ENCODE measurements at regions not wholly inside any gene's neighbourhood (a gene's known extent, or its start where the extent isn't known, plus 50 kb on each side); places are given as distances from the start of the nearest gene placed in this dataset.
"Not testable (repeated sequence)": the region's sequence is repeated elsewhere in the genome, so short reads cannot be mapped to it uniquely, and the experiment has no call there.

DNA sequence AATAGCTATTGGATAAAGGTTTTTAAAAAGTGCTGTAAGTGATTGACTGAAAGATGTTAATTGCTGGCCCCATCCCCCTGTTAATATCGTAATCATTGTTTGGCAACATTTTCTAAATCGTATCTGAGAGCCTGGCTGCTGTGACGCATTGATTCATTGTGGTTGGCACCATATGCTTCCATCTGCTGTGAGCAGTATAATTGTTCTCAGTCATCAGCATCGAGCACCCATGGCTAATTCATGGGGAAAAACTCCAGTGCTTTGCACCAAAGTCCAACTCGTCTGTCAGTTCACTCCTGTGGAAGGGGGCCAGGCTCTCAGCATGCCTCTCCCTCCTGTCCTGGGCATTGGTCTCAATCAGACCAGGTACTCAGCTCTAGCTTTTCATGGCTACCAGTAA is 205.2 kb downstream of the STK31 start:
- Histone ChIP-seq H3K27me3 (ENCODE audit: low read depth) (no peaks in the 10 kb centered on the region), H3K36me3 (replicated peaks) (no peaks in the 10 kb centered on the region), H3K9me3 (no peaks in the 10 kb centered on the region), H3K4me1 (no peaks in the 10 kb centered on the region), H3K4me3 (no peak overlapping the region)
- in situ Hi-C loops (cut with MboI; ENCODE audit: low sequenced_read_pairs): no loop called here
- DNase-seq (ENCODE audit: low spot score in 2 of 2): no peak

DNA sequence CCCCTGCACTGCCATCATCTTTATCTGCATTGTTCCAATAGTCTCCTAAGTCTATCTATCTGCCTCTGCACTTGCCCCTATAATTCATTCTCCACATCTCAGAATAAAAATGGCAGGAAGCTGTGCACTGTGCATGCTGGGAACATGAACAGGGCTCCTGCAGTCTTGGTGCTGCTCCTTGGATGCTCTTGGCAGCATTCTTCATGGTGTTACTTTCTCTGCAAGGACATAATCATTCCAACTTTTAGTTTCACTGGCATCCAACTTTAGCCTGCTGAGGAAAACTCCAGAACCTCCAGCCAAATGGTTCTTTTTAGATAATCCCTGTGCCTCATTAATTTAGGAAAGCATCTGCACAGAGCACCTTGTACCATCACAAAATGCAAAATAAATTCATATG is 208.3 kb downstream of the STK31 start:
- no peak overlapping the region for H3K4me3 ChIP-seq
- in situ Hi-C loops (cut with MboI; ENCODE audit: low sequenced_read_pairs): no loop called here
- no peaks in the 10 kb centered on the region for H3K36me3 ChIP-seq (replicated peaks)
- no peaks in the 10 kb centered on the region; the same call in 1 of the 2 replicates for H3K4me1 ChIP-seq
- no peaks in the 10 kb centered on the region for H3K27me3 ChIP-seq (ENCODE audit: low read depth)
- H3K9me3 ChIP-seq: no peaks in the 10 kb centered on the region
- no peak for DNase-seq (ENCODE audit: low spot score in 2 of 2)

DNA sequence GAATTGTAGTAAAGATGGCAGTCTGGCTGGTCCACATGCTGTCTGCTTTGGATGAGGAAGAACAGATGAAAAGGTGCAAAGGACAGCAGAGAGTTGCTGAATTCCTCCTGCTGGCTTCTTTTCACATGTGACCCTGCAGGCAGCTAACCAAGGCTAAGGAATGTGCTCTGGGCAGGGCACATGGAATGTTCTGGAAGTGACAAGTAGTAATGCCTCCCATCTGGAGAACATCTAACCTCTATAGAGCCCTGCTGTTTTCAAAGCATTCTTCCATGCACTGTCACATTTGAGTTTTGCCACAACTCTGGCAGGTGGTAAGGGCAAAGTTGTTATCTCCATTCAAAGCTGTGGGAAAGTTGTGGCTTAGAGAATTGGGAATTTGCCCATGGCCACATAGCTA is 208.8 kb downstream of the STK31 start:
- Histone ChIP-seq H3K27me3 (ENCODE audit: low read depth) (no peaks in the 10 kb centered on the region), H3K4me3 (no peak overlapping the region), H3K36me3 (replicated peaks) (no peaks in the 10 kb centered on the region), H3K4me1 (no peaks in the 10 kb centered on the region; the same call in 1 of the 2 replicates), H3K9me3 (no peaks in the 10 kb centered on the region)
- no peak for DNase-seq (ENCODE audit: low spot score in 2 of 2)
- in situ Hi-C loops (cut with MboI; ENCODE audit: low sequenced_read_pairs): no loop called here

DNA sequence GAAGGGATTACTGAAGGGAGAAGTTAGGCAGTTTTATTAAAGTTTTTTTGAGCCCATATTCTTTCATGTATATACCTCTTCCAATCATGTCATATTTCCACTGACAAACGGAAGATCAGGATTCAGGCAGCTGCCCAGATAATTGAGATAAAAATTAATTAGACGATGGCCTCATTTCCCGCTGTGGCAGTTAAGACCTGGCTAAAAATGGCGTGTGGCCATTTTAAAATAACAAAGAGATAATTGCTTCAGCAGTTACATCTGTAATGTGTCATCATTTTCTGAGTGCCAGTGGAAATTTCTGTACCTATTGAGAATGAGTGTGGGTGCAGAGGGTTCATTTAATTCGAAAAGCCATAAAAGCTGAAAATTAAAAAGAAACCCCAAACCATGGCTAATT is 215.1 kb downstream of the STK31 start:
- Histone ChIP-seq H3K36me3 (replicated peaks) (no peaks in the 10 kb centered on the region), H3K4me1 (no peaks in the 10 kb centered on the region; the same call in 1 of the 2 replicates), H3K9me3 (no peaks in the 10 kb centered on the region), H3K27me3 (ENCODE audit: low read depth) (no peaks in the 10 kb centered on the region), H3K4me3 (no peak overlapping the region)
- in situ Hi-C loops (cut with MboI; ENCODE audit: low sequenced_read_pairs): no loop called here
- DNase-seq (ENCODE audit: low spot score in 2 of 2): no peak

DNA sequence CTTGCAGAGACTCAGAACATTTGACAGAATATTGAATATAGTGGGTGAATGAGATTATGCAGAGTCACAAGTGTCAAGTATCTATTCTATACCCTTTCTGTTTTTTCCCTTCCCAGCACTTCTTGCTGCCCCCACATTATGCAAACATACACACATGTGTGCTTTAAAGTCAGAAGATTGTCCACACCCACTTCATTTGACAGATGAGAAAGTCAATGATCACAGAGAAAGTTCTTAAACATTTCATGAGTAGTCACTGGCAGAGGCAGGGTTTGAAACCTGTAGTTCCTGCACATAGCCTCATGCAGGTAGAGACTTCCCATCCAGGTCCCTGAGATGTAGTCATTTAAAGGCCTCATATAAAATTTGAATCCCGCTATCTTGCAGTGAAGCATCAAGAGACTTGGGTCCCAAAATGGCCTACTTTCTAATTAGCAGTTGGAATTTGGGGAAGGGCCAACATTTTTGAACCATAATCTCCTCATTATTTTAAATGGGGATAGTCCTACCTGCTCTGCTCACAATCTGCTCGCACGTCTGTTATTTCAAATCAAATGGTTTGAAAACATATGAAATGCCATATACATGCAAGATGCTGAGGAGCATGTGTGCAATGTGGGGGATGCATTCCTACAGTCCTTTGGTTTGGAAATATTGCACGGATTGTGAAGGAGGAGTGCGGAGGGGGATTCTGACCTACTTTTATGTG is 217.8 kb downstream of the STK31 start:
- in situ Hi-C loops (cut with MboI; ENCODE audit: low sequenced_read_pairs): no loop called here
- Histone ChIP-seq H3K4me3 (no peak overlapping the region), H3K9me3 (no peaks in the 10 kb centered on the region), H3K27me3 (ENCODE audit: low read depth) (no peaks in the 10 kb centered on the region), H3K4me1 (no peaks in the 10 kb centered on the region; the same call in 1 of the 2 replicates), H3K36me3 (replicated peaks) (no peaks in the 10 kb centered on the region)
- DNase-seq (ENCODE audit: low spot score in 2 of 2): no peak

DNA sequence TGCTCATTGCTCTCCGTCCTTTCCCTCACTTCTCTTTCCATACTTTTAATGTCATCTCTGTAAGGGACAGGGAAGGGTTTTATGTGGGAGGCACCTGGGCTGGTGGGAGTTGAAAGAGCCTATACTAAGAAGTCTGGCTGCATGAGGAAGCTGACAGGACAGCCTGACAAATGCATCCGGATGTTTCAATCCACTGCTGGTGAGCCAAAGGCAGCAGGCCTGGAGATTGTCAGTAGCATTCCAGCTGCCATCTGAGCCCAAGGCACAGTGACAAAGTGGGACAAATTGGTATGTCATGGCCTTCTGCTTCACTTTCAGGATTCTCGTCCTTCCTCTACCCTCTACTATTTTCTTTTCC is 218.4 kb downstream of the STK31 start:
- H3K4me3 ChIP-seq: no peak overlapping the region
- no peaks in the 10 kb centered on the region for H3K9me3 ChIP-seq
- no peaks in the 10 kb centered on the region for H3K4me1 ChIP-seq
- in situ Hi-C loops (cut with MboI; ENCODE audit: low sequenced_read_pairs): no loop called here
- H3K36me3 ChIP-seq (replicated peaks): no peaks in the 10 kb centered on the region
- no peaks in the 10 kb centered on the region for H3K27me3 ChIP-seq (ENCODE audit: low read depth)
- no peak for DNase-seq (ENCODE audit: low spot score in 2 of 2)

- H3K4me1 ChIP-seq: no peaks in the 10 kb centered on the region
Measured at GRCh38 chr7:23930312-23930711, 220.3 kb downstream of the STK31 start.

GRCh38 chr7:23931633-23932032 is 221.6 kb downstream of the STK31 start:
- no peaks in the 10 kb centered on the region for H3K27me3 ChIP-seq (ENCODE audit: low read depth)
- H3K4me1 ChIP-seq: no peaks in the 10 kb centered on the region
- DNase-seq (ENCODE audit: low spot score in 2 of 2): no peak
- in situ Hi-C loops (cut with MboI; ENCODE audit: low sequenced_read_pairs): no loop called here
- H3K36me3 ChIP-seq (replicated peaks): no peaks in the 10 kb centered on the region
- H3K9me3 ChIP-seq: no peaks in the 10 kb centered on the region
- no peak overlapping the region for H3K4me3 ChIP-seq

More at GRCh38 chr7:23930312-23930711, 220.3 kb downstream of the STK31 start:
- Histone ChIP-seq H3K9me3 (no peaks in the 10 kb centered on the region), H3K27me3 (ENCODE audit: low read depth) (no peaks in the 10 kb centered on the region), H3K36me3 (replicated peaks) (no peaks in the 10 kb centered on the region), H3K4me3 (no peak overlapping the region)
- no peak for DNase-seq (ENCODE audit: low spot score in 2 of 2)
- in situ Hi-C loops (cut with MboI; ENCODE audit: low sequenced_read_pairs): no loop called here

- Histone ChIP-seq H3K27me3 (ENCODE audit: low read depth) (no peaks in the 10 kb centered on the region), H3K4me3 (no peak overlapping the region), H3K4me1 (no peaks in the 10 kb centered on the region), H3K36me3 (replicated peaks) (no peaks in the 10 kb centered on the region), H3K9me3 (no peaks in the 10 kb centered on the region)
- no peak for DNase-seq (ENCODE audit: low spot score in 2 of 2)
- in situ Hi-C loops (cut with MboI; ENCODE audit: low sequenced_read_pairs): no loop called here
Measured at GRCh38 chr7:23938215-23938614, 228.2 kb downstream of the STK31 start.

GRCh38 chr7:23938937-23939552 is 229.0 kb downstream of the STK31 start:
- no peaks in the 10 kb centered on the region for H3K4me1 ChIP-seq
- in situ Hi-C loops (cut with MboI; ENCODE audit: low sequenced_read_pairs): no loop called here
- DNase-seq (ENCODE audit: low spot score in 2 of 2): peak; percentile 17 to 59
- H3K36me3 ChIP-seq (replicated peaks): no peaks in the 10 kb centered on the region
- H3K27me3 ChIP-seq (ENCODE audit: low read depth): no peaks in the 10 kb centered on the region
- H3K9me3 ChIP-seq: no peaks in the 10 kb centered on the region
- H3K4me3 ChIP-seq: no peak overlapping the region

DNA sequence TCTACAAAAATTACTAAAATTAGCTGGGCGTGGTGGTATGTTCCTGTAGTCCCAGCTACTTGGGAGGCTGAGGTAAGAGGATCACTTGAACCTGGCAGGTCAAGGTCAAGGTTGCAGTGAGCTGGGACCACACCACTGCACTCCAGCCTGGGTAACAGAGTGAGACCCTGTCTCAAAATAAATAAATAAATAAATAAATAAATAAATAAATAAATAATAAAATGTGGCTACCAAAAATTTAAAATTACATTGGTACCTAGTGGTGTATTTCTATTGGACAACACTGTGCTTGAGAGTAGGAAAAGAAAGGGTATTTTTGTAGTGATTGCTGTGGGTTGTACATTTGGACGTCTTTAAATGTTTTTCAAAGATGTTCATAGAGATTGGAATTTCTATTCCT is 229.7 kb downstream of the STK31 start:
- H3K4me3 ChIP-seq; H3K9me3 ChIP-seq; in situ Hi-C loops (cut with MboI; ENCODE audit: low sequenced_read_pairs); H3K27me3 ChIP-seq (ENCODE audit: low read depth); DNase-seq (ENCODE audit: low spot score in 2 of 2); H3K4me1 ChIP-seq; H3K36me3 ChIP-seq (replicated peaks): not testable (repeated sequence)

GRCh38 chr7:23941551-23941950 is 231.5 kb downstream of the STK31 start:
- Histone ChIP-seq H3K9me3 (no peaks in the 10 kb centered on the region), H3K4me1 (no peaks in the 10 kb centered on the region), H3K36me3 (replicated peaks) (no peaks in the 10 kb centered on the region), H3K4me3 (no peak overlapping the region), H3K27me3 (ENCODE audit: low read depth) (no peaks in the 10 kb centered on the region)
- in situ Hi-C loops (cut with MboI; ENCODE audit: low sequenced_read_pairs): no loop called here
- no peak for DNase-seq (ENCODE audit: low spot score in 2 of 2)

DNA sequence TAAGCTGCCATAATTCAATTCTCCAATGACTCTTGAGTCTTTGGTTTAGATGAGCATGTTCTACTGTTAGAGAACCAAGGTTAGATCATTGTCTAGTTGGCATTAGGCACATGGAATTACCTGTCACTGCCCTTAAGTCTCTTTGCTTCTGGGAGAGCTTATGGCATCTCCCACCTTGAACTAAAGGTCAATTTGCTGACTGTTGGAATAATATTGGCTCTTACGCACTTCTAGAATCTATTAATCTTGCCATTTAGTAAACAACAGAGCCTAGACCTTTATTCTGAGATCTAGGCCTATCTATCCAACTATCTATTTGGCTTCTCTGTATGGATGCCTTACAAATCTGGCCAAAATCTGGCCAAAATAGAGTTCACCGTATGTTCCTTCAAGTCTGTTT is 232.0 kb downstream of the STK31 start:
- Histone ChIP-seq H3K36me3 (replicated peaks) (no peaks in the 10 kb centered on the region), H3K27me3 (ENCODE audit: low read depth) (no peaks in the 10 kb centered on the region), H3K4me1 (no peaks in the 10 kb centered on the region), H3K9me3 (no peaks in the 10 kb centered on the region), H3K4me3 (no peak overlapping the region)
- no peak for DNase-seq (ENCODE audit: low spot score in 2 of 2)
- in situ Hi-C loops (cut with MboI; ENCODE audit: low sequenced_read_pairs): no loop called here

DNA sequence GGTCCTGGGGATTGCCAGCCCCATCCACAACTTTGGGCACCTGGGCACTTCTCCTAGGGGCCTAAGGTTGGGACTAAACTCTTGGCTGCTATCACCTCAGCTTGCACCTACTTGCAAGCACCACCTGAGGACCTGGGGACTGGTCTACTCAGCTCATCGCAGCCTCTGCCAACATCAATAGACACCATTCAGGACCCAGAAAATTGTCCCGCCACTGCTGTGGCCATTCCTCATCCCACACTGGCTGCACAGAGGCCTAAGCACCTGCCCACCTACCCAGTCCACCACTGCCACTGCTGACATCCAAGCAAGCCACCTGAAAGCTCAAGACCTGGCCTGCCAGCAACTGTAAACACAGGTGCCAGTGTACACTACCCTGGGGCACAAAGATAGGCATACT is 234.1 kb downstream of the STK31 start:
- no peak for DNase-seq (ENCODE audit: low spot score in 2 of 2)
- Histone ChIP-seq H3K4me1 (no peaks in the 10 kb centered on the region), H3K4me3 (no peak overlapping the region), H3K9me3 (no peaks in the 10 kb centered on the region), H3K27me3 (ENCODE audit: low read depth) (no peaks in the 10 kb centered on the region), H3K36me3 (replicated peaks) (no peaks in the 10 kb centered on the region)
- in situ Hi-C loops (cut with MboI; ENCODE audit: low sequenced_read_pairs): no loop called here

DNA sequence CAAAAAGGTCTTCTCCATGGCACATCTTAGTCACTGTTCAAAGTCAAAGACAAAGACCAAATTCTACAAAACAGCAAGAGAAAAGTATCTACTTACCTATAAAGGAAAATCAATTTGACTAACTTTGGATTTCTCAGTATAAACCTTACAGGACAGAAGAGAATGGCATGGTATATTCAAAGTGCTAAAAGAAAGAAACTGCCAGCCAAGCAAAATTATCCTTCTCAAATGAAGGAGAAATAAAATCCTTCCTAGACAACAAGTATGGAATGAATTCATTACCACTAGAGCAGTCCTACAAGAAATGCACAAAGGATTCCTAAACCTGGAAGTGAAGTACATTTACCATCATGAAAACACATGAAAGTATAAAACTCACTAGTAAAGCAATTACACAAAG is 235.5 kb downstream of the STK31 start:
- in situ Hi-C loops (cut with MboI; ENCODE audit: low sequenced_read_pairs): no loop called here
- Histone ChIP-seq H3K36me3 (replicated peaks) (no peaks in the 10 kb centered on the region), H3K27me3 (ENCODE audit: low read depth) (no peaks in the 10 kb centered on the region), H3K4me1 (no peaks in the 10 kb centered on the region), H3K9me3 (no peaks in the 10 kb centered on the region), H3K4me3 (no peak overlapping the region)
- DNase-seq (ENCODE audit: low spot score in 2 of 2): no peak
